ENCODE measurements at regions not wholly inside any gene's neighbourhood (a gene's known extent, or its start where the extent isn't known, plus 50 kb on each side); places are given as distances from the start of the nearest gene placed in this dataset.
"Not testable (repeated sequence)": the region's sequence is repeated elsewhere in the genome, so short reads cannot be mapped to it uniquely, and the experiment has no call there.

DNA sequence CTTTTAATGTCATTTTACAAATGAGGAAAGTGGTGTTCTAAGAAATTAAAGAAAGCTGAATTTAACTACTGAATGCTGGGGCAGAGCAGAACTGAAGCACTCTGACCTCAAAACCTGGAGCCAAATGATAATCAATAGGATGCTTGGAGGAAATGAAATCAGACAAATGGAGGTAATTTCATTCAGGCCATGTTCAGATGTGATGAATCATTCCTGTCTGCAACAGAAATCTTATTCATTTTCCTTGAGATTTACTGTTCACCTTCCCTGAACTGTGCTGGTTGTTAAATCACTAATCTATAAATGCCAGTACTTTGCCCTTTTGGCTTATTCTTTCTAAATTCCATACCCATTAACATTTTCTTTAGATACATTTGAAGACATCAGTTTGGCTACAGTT, 85.6 kb upstream of the SNX7 start:
- FAIRE-seq = no peak

DNA sequence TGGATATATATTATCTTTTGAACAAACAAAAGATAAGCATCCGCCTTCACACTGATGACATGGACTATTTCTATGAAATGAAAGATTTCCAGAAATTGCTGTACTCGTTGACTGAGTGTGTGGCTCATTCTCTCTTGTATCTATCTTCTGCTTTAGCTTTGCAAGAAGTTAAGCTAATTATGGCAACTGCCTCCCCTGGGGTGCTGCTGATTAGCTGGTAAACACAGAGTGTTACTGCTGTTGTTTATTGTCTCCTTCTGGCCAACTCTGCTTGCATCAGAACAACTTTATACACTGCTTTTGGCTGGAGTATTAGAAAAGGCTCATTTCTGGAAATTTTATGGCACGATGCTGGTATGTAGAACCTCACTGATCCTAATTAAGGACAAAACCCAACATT, 95.6 kb upstream of the SNX7 start:
- FAIRE-seq = no peak

DNA sequence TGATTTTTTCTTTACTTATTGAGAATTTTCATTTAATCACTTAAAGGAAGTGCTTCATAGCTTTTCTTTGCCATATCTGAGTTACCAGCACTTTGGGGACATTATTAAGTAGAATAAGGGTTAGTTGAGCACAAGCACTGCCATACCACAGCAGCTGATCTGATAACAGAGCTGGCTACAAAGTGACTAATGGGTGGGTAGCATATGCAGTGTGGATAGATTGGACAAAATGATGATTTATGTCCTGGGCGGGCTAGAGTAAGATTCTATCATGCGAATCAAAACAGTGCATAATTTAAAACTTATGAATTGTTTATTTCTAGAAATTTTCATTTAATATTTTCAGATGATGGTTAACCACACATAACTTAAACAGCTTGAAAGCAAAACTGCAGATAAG, 102.2 kb upstream of the SNX7 start:
- no peak for FAIRE-seq

DNA sequence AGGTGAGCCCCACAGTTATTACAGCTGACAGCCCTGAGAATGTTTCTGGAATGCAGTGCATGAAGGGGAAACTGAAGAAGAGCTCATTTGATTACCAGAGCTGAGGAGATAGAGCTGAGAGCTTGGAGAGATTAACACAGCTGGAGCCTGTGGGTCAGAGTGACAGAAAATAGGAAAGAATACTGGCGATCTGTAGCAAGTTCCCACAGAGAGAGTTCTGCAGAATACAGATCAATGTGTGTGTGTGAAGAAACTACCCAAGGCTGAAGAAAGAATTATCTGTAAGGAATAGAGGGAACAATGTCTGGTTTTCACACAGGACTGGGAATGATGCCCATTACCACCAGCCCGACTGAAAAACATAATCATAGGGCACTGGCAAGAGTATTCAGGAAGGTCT, 103.6 kb upstream of the SNX7 start:
- no peak for FAIRE-seq

DNA sequence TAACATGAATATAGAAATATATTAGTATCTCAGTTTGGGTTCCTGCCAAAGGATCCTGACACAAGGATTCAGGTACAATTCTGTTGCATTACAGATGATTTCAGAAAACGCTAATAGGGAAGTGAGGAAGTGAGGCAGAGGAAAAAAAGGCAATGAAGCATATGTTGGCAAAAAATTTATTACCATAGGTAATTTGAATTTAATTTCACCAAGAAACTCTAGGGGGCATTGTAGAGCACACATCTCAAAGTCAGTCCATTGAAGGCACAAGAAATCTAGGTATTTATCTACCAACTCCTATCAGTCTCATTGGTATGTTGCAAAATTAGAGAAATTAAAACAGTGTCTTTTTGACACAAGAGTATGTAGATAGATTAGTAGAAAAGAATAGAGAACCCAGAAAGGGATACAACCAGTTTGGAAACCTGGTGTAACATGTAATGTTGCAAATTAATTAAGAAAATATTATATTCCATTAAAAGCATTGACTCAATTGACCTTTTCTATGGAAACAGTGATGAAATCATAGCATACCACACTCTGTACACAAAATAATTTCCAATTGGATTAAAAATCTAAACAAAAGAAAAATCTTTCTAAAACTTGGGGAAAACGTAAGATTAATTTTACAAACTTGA, 104.9 kb upstream of the SNX7 start:
- FAIRE-seq = no peak

- no peak for FAIRE-seq
Observed at GRCh38 chr1:98555814-98556213, 105.7 kb upstream of the SNX7 start.

DNA sequence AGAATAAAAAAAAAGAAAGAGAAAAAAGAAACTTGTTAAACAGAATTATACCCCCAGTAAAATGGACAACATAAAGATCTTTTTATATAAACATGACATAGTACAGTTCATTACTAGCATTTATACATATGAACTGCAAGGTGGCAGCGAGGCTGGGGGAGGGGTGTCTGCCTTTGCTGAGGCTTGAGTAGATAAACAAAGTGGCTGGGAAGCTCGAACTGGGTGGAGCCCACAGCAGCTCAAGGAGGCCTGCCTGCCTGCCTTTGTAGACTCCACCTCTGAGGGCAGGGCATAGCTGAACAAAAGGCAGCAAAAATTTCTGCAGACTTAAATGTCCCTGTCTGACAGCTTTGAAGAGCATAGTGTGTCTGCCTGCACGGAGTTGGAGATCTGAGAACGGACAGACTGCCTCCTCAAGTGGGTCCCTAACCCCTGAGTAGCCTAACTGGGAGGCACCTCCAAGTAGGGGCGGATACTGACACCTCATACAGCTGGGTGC, 108.9 kb upstream of the SNX7 start:
- FAIRE-seq = not testable (repeated sequence)

DNA sequence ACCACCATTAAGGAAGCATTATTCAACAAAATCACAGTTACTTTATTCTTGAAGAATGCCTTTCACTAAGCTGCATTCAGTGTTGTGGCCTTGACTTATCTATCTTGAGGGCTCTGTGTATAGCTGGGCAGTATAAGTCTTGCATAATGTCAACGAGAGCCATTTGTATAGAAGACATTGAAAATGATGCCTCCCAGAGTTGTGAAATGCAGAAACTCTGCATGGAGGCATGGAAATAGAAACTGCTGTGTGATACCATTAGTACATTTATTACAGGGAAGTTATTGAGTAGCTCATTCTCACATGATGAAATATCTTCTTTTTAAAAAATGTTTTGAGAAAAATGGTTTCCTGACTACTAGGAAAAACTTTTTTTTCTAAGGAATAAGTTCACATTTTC, 111.4 kb upstream of the SNX7 start:
- no peak for FAIRE-seq

- FAIRE-seq = no peak
Observed at GRCh38 chr1:98546319-98546718, 115.2 kb upstream of the SNX7 start.

- no peak for FAIRE-seq
Observed at GRCh38 chr1:98538106-98538505, 123.4 kb upstream of the SNX7 start.

GRCh38 chr1:98523256-98523655, 138.3 kb upstream of the SNX7 start:
- FAIRE-seq = no peak

DNA sequence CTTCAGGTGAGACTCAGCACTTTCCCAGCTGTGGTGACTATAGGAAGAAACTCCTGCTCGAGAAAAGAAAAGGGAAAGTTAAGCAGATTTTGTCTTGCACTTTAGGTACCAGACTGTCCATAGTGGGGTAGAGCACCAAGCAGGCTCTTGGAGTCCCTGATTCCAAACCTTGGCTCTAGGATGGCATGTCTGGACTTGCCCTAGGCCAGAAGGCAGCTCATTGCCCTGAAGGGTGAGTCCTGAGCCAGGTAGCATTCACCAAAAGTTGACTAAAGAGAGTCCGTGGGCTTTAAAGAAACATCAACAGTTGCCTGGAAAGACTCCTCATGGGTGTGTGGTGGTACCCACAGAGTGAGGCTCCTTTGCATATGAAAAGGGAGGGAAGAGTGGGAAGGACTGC, 145.2 kb upstream of the SNX7 start:
- FAIRE-seq = no peak

DNA sequence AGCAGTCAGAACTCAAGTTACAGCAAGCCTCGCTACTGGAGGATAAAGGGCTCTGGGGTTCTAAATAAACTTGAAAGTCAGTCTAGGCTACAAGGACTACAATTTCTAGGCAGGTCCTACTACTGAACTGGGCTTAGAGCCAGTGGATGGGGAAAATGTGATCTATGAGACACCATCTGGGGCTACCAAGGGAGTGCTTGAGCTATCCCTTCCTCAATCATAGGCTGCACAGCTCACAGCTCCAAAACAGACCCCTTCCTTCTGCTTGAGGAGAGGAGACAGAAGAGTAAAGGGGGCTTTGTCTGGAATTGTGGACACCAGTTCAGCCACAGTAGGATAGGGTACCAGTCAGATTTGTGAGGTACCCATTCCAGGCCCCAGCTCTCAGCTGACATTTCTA, 145.8 kb upstream of the SNX7 start:
- no peak for FAIRE-seq

- FAIRE-seq = not testable (repeated sequence)
Observed at GRCh38 chr1:98512216-98512615, 149.3 kb upstream of the SNX7 start.

- FAIRE-seq = no peak
Observed at GRCh38 chr1:98503771-98504170, 157.8 kb upstream of the SNX7 start.

- FAIRE-seq = no peak
Observed at GRCh38 chr1:98502937-98503336, 158.6 kb upstream of the SNX7 start.

DNA sequence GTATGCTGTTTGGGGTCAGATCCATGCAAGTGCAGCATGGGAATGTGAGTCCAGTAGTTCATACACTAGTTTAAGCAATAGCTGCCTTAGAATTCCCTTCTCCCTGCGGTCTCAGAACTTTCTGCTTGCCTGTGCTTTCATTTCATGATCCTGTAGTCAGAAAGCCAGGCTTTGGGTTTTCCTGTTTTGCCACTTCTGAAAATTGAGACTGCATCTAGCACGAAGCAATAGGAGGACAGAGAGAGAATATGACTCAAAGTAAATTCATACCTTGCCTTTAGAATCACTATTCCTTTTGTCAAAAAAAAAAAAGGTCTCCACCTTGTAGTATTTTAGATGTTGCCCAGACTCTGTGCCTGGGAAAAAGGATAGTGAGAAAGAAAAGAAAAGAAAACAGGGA, 161.2 kb upstream of the SNX7 start:
- no peak for FAIRE-seq

GRCh38 chr1:98498651-98499050, 162.9 kb upstream of the SNX7 start:
- no peak for FAIRE-seq

DNA sequence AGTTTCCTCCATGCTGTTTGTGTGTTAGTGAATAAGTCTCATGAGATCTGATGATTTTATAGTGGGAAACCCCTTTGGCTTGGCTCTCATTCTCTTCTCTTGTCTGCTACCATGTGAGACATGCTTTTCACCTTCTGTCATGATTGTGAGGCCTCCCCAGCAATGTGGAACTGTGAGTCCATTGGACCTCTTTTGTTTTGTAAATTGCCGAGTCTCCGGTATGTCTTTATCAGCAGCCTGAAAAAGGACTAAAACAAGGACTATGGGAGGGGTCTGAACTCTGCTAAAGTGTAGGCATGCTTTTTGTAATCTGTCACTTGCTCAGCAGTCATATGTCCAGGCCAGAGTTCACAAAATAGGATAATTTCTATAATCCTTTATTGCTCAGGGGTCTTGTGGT, 164.0 kb upstream of the SNX7 start:
- FAIRE-seq = no peak

- no peak for FAIRE-seq
Observed at GRCh38 chr1:98496256-98496995, 165.1 kb upstream of the SNX7 start.

DNA sequence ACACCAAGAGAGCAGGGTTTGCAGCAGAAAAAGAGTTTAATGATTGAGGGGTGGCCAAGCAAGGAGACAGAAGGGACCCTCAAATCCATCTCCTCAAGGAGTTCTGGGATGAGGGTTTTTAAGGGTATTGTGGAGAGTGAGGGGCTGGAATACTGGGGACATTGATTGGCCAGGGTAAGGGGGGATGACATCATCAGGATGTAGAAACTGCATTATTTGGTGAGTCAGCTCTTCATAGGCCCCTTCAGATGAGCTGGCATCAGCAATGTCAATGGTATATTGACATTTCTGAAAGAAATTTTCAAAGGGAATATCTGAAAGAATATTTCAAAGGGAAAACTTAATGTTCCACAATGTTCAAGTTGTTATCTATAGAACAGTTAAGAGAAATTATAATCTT, 168.1 kb upstream of the SNX7 start:
- FAIRE-seq = no peak

DNA sequence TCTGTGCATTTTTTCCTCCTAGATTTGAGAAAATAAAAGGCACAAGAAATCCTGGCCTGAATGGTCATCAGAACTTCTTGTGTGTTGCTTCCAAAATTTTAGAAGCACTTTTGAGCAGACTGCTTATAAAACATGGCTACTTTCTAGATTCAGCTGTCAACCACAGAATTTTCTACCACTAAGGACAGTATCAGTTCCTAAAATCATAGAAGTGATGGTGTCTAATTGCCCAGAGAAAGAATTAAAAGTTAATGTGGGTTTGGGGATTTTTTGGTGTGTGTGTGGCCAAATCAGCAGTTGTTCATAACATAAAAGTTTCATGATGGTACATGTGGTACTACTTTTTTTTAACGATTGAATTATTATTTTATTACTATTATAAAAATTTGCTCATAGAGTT, 171.4 kb upstream of the SNX7 start:
- FAIRE-seq = no peak

DNA sequence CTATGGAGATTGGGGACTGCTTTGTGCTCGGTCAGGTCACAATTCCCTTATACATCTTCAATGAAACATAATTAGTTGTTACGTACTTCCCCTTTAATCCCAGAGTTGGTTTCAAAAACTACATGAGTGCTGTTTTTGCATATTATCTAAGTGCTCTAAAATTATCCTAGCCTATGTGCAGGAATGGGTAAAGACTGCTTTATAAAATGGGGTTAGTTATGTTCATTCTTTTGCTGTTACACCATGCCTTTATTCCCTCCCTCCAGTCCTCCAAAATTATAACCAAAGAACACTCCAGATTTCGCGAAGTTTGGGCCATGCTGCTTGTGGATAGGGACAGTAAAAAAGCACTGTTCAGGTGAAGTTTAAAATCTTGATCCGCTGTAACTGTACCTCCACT, 173.9 kb upstream of the SNX7 start:
- FAIRE-seq = no peak

GRCh38 chr1:98482611-98483010, 178.9 kb upstream of the SNX7 start:
- no peak for FAIRE-seq

GRCh38 chr1:98480271-98480670, 181.2 kb upstream of the SNX7 start:
- no peak for FAIRE-seq
